ENCODE measurements at regions not wholly inside any gene's neighbourhood (a gene's known extent, or its start where the extent isn't known, plus 50 kb on each side); places are given as distances from the start of the nearest gene placed in this dataset.
"Not testable (repeated sequence)": the region's sequence is repeated elsewhere in the genome, so short reads cannot be mapped to it uniquely, and the experiment has no call there.

DNA sequence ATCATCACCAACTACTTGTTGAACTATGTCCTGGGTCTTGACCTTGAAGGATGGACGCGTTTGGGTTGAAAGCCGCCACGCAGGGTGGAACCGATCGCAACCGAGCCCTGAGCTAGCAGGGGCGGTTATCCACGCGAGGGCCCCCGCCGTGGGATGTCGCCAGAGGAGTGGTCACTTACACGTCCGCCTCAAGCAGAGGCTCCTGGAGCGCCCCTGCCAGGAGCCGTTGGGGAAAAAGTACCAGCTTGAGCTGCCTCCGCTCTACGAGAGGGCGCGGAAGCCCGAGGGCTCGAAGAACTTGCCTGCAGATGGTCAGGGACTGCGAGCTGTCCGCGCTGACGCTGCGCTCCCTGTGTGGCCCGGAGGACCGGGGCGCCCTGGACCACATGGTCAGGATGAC, 100.7 kb upstream of the OR4C13 start:
- TF ChIP-seq, protein P1, sequence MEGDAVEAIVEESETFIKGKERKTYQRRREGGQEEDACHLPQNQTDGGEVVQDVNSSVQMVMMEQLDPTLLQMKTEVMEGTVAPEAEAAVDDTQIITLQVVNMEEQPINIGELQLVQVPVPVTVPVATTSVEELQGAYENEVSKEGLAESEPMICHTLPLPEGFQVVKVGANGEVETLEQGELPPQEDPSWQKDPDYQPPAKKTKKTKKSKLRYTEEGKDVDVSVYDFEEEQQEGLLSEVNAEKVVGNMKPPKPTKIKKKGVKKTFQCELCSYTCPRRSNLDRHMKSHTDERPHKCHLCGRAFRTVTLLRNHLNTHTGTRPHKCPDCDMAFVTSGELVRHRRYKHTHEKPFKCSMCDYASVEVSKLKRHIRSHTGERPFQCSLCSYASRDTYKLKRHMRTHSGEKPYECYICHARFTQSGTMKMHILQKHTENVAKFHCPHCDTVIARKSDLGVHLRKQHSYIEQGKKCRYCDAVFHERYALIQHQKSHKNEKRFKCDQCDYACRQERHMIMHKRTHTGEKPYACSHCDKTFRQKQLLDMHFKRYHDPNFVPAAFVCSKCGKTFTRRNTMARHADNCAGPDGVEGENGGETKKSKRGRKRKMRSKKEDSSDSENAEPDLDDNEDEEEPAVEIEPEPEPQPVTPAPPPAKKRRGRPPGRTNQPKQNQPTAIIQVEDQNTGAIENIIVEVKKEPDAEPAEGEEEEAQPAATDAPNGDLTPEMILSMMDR (IDR thresholded peaks at IDR 0.05; ENCODE audit: insufficient read depth, low read length, poor library complexity, severe bottlenecking), result no peak
- Histone ChIP-seq H3K36me3 (ENCODE audit: control insufficient read depth, insufficient read depth, low read length) (no peaks in the 10 kb centered on the region), H3K27me3 (replicated peaks; ENCODE audit: control insufficient read depth, insufficient read depth, low read length) (no peaks in the 10 kb centered on the region), H3K4me3 (replicated peaks; ENCODE audit: low read depth, low read length) (no peak overlapping the region)
- peak; percentile 1 for DNase-seq (ENCODE audit: extremely low read depth, insufficient read length)

DNA sequence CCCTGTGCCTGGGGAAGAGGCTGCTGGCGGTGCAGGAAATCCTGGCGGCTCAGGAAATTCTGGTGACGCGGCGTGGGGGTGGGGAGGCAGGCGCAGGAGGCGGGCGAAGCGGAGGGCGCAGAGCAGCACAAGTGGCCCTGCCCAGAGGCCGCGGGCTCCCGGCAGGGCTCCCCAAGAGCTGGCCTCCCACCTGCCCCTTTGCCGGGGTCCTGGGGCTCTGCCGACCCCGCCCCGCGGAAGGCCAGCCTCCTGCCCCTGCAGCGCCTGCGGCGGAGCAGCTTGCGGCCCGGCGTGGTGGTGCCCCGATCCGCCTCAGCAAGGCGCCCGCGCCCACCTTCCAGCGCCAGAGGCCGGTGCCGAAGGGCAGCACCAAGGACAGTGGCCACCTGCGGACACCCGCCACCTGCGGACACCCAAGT, 100.2 kb upstream of the OR4C13 start:
- H3K36me3 ChIP-seq (ENCODE audit: control insufficient read depth, insufficient read depth, low read length), result no peaks in the 10 kb centered on the region
- no peak for DNase-seq (ENCODE audit: extremely low read depth, insufficient read length)
- no peak overlapping the region for H3K4me3 ChIP-seq (replicated peaks; ENCODE audit: low read depth, low read length)
- H3K27me3 ChIP-seq (replicated peaks; ENCODE audit: control insufficient read depth, insufficient read depth, low read length), result no peaks in the 10 kb centered on the region
- TF ChIP-seq, protein P1 (IDR thresholded peaks at IDR 0.05; ENCODE audit: insufficient read depth, low read length, poor library complexity, severe bottlenecking), result no peak

DNA sequence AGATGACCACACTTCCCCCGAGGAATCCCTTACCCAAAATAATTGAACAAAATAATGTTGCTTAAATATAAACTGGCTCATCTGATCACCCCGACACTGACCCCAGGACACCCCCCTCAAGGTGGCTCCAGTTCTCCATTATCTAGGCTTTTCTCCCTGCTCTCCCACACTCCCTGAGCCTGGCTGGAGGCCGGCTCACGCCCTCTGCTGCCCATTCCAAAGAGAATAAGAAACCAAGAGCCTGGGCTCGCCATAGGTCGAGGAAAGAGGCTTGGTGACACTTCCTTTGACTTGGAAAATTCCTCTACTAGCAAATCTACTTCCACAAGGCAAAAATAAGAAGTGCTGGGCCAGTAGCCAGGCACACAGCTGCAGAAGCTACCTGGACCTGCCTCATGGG, 63.3 kb upstream of the OR4C13 start:
- not testable (repeated sequence) for H3K27me3 ChIP-seq (replicated peaks; ENCODE audit: control insufficient read depth, insufficient read depth, low read length); H3K36me3 ChIP-seq (ENCODE audit: control insufficient read depth, insufficient read depth, low read length); H3K4me3 ChIP-seq (replicated peaks; ENCODE audit: low read depth, low read length); DNase-seq (ENCODE audit: extremely low read depth, insufficient read length)

DNA sequence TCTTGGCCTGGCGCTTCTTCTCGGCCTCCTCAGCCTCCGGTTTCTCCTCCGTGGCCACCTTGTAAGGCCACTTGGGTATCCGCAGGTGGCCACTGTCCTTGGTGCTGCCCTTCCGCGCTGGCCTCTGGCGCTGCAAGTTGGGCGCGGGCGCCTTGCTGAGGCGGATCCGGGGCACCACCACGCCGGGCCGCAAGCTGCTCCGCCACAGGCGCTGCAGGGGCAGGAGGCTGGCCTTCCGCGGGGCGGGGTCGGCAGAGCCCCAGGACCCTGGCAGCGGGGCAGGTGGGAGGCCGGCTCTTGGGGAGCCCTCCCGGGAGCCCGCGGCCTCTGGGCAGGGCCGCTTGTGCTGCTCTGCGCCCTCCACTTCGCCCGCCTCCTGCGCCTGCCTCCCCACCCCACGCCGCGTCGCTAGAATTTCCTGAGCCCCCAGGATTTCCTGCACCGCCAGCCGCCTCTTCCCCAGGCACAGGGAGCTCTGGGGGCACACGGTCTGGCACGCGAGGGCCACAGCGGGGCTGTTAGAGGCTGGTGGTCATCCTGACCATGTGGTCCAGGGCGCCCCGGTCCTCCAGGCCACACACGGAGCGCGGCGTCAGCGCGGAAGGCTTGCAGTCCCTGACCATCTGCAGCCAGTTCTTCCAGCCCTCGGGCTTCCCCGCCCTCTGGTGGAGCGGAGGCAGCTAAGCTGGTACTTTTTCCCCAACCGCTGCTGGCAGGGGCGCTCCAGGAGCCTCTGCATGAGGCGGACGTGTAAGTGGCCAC, 60.1 kb upstream of the OR4C13 start:
- not testable (repeated sequence) for H3K36me3 ChIP-seq (ENCODE audit: control insufficient read depth, insufficient read depth, low read length); H3K27me3 ChIP-seq (replicated peaks; ENCODE audit: control insufficient read depth, insufficient read depth, low read length); H3K4me3 ChIP-seq (replicated peaks; ENCODE audit: low read depth, low read length); DNase-seq (ENCODE audit: extremely low read depth, insufficient read length)

DNA sequence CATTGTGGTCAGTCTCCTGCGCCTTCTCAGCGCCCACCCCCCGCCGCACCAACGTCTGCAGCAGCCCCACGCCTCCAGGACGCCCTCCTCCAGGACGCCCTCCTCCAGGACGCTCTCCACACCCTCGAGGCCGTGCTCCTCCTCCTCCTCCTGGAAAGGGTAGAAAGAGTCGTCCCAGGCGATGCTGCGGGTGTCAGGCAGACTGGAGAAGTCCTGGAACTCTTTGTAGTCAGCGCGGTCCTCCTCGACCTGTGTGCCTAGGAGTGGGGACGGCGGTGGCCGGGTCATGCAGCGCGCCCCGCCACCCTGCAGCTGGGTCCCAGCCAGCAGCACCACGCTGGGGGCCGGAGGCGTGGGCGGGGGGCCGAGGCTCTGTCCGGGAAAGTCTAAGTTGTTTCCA, 58.7 kb upstream of the OR4C13 start:
- H3K36me3 ChIP-seq (ENCODE audit: control insufficient read depth, insufficient read depth, low read length); H3K4me3 ChIP-seq (replicated peaks; ENCODE audit: low read depth, low read length); DNase-seq (ENCODE audit: extremely low read depth, insufficient read length); H3K27me3 ChIP-seq (replicated peaks; ENCODE audit: control insufficient read depth, insufficient read depth, low read length): not testable (repeated sequence)
